Astrocyte (in vitro differentiated cells and primary cell): ENCODE measurements at regions not wholly inside any gene's neighbourhood (a gene's known extent, or its start where the extent isn't known, plus 50 kb on each side); places are given as distances from the start of the nearest gene placed in this dataset.

ENCODE experiments used
- EZH2 ChIP-seq: IDR thresholded peaks from 2 replicates; pipeline ENCODE4 v1.6.1; 2012; ENCODE audit warnings: mild to moderate bottlenecking, low read length, inconsistent platforms; ENCODE audit not compliant: insufficient read depth
- TF ChIP-seq, protein P1 (sequence below): IDR thresholded peaks from 2 replicates; pipeline ENCODE4 v1.5.1; 2011; ENCODE audit warnings: low read depth, mild to moderate bottlenecking, inconsistent platforms, low read length, moderate library complexity; ENCODE audit not compliant: insufficient read depth

DNA sequence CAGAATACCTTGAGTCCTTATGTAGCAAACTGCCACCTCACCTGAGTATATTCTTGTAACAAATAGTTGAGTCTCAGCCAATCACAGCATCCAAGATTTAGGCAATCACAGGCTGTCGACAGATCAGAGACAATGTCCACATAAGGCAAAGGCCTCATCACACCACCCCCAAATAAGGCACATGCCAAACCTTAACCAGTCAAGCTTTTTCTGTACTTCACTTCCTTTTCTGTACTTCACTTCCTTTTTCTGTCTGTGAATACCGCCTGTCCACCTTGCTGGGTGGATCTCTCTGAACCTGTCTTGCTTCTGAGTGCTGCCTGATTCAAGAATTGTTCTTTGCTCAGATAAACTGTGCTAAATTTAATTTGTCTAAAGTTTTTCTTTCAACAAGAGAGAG lies 210.4 kb upstream of the N4BP1 start:
- TF ChIP-seq, protein P1, sequence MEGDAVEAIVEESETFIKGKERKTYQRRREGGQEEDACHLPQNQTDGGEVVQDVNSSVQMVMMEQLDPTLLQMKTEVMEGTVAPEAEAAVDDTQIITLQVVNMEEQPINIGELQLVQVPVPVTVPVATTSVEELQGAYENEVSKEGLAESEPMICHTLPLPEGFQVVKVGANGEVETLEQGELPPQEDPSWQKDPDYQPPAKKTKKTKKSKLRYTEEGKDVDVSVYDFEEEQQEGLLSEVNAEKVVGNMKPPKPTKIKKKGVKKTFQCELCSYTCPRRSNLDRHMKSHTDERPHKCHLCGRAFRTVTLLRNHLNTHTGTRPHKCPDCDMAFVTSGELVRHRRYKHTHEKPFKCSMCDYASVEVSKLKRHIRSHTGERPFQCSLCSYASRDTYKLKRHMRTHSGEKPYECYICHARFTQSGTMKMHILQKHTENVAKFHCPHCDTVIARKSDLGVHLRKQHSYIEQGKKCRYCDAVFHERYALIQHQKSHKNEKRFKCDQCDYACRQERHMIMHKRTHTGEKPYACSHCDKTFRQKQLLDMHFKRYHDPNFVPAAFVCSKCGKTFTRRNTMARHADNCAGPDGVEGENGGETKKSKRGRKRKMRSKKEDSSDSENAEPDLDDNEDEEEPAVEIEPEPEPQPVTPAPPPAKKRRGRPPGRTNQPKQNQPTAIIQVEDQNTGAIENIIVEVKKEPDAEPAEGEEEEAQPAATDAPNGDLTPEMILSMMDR, result no peak
- no peak for TF ChIP-seq EZH2
